ENCODE measurements at regions not wholly inside any gene's neighbourhood (a gene's known extent, or its start where the extent isn't known, plus 50 kb on each side); places are given as distances from the start of the nearest gene placed in this dataset.

DNA sequence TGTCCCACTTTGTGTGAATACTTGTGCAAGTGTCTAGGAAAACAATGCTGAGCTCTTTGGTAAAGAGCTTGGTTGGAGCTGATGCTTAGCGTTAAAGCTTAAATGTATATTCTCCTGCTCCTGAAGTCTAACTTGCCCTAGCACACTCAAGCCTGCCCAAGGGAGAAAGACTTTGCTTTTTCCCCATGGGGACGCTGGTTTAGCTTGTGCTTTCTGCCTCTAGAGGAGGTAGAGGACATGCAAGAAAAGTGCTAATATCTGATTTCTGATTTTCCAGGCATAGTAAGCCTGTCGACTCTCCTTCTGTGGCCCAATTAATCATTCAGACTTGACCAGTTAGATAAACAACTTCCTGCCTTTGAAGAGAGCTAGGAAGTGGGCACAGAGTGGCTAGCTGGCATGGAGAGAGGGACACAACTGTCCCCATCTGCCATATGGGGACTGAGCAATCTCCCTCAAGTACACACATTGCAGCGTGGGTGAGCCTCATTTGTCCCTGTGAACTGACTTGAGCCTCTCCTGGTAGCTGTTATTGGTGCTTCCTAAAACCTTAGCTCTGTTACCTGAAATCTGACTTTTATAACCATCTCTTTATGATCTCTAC lies 348.4 kb downstream of the BRINP1 start:
- DNase-seq (ENCODE audit: low spot score): no peak

GRCh38 chr9:119026120-119026519 lies 343.1 kb downstream of the BRINP1 start:
- no peak for DNase-seq (ENCODE audit: low spot score)

- no peak for DNase-seq (ENCODE audit: low spot score)
These were observed 341.1 kb downstream of the BRINP1 start for GRCh38 chr9:119027901-119028699.

- no peak for DNase-seq (ENCODE audit: low spot score)
These were observed 339.3 kb downstream of the BRINP1 start for GRCh38 chr9:119029886-119030285.

GRCh38 chr9:119033596-119033995 lies 335.6 kb downstream of the BRINP1 start:
- no peak for DNase-seq (ENCODE audit: low spot score)

GRCh38 chr9:119036969-119037368 lies 332.3 kb downstream of the BRINP1 start:
- no peak for DNase-seq (ENCODE audit: low spot score)

DNA sequence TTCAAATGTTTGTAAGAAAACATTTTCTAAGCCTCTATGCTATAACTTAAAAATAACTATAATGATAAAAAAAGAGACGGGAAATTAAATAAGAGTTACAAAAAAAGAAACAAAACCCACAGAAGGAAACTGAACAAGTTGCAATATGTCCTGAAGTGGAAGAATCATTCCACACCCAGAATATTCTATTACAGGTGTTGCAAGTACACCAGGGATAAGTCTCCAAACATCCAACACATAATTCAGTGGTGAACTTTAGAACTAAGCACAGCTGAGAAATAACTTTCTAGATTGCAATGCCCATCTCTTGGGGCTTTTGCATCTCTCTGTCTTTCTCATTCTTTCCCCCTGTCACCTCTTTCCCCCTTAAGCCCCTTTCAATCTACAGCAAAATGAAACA lies 325.2 kb downstream of the BRINP1 start:
- no peak for DNase-seq (ENCODE audit: low spot score)

DNA sequence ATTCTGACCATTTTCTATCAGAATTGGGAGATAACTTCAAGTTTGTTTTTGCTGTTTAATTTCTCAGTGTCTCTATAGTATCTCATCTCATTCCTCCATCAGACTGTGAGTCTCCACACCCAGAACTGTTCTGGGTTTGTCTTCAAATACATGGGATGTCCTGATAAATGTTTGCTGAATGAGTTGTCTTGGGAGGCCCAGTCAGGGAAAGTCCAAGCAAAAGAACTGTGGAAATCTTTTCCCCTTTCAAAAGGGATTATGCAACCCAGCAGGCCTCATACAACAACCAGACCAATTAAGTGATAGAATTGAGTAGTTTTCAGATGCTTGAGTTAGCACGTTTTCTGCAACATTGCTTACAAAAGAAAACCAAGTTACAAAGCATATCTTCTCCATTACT lies 324.4 kb downstream of the BRINP1 start:
- no peak for DNase-seq (ENCODE audit: low spot score)

DNA sequence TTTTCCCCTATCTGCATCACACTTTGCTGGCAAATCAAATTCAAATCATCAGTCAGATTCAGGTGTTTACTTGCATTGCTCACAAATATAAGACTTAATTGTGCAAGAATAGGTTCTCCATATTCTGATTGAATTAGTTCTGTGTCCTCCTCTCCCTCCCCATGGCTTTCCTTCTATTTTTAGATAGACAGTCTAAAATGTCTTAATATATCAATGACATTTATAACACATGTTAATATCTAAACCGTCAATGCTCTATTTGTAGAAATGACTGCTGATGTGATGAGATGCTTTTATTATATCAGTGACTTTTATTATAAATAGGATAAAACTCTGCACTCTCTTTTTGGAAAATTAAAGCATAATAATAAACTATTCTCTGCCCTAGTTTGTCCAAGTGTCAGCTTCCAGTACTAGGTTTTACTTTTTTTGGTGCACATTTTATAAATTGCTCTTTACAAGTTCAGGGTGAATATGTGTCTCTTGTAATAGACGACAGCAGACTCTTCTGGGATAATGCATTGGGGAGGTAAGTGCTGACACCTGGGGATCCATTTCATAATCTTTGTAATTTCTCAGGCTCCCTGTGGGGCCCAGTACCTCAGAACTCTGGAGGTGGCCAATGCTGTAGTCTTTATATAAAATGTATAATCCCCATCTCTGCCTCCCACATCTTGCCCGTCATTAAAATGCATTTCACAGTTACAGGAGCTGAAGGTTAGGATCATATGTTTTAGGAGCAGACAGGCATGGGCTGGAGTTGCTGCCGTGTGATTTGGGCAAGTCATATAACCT lies 321.5 kb downstream of the BRINP1 start:
- DNase-seq (ENCODE audit: low spot score): no peak

GRCh38 chr9:119050281-119050680 lies 319.0 kb downstream of the BRINP1 start:
- DNase-seq (ENCODE audit: low spot score): no peak

DNA sequence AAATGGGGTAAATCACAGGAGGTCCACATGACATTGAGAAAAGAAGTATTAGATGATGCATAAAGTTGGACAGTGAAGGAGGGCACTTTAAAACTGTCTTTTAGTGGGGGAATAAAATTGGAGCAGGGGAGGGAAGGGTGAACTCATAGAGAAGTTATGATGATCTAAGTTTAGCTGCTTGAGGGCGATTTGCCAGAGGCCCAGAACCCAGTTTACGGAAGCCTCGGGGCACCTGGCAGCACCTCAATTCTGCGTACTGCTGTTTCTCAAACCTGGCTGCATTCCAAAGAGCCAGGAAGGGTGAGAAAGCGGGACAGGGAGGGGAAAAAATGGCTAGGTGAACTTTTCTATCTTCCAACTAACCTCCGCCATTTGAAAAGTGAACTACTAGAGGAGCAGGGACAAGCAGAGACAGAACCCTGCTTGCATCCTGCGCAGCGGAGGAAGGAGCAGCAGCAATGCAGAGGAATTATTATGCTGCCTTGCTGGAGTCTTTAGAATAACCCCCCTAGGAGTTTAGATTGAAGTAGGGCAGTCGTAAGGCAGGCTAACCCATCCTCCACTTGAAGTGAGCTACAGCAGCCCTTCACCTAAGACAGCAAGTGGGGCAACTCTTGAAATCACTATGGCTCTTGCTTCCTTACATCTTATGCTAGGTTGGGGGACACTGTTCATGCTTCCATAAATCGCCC lies 316.8 kb downstream of the BRINP1 start:
- DNase-seq (ENCODE audit: low spot score): no peak

- DNase-seq (ENCODE audit: low spot score): no peak
These were observed 316.2 kb downstream of the BRINP1 start for GRCh38 chr9:119053070-119053469.

- no peak for DNase-seq (ENCODE audit: low spot score)
These were observed 308.4 kb downstream of the BRINP1 start for GRCh38 chr9:119060629-119061385.

GRCh38 chr9:119071636-119072035 lies 297.6 kb downstream of the BRINP1 start:
- no peak for DNase-seq (ENCODE audit: low spot score)

GRCh38 chr9:119074017-119074416 lies 295.2 kb downstream of the BRINP1 start:
- no peak for DNase-seq (ENCODE audit: low spot score)

DNA sequence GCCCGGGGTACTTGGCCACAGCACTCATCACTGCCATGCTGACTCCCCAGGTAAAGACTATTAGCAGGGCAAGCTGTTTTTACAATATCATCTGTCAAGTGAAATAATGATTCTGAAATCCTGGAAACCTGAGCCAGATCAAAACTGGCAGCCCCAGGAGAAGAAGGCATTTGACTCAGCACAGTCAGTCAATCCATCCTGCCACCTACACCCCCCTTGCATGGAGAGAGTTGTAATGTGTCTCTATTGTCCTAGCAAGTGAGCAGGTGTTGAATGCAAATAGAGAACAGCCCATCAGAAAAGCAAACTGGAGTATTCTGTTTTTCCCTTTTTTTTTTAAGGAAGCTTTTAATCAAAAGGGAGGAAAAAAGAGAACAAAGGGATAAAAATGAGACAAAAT lies 291.2 kb downstream of the BRINP1 start:
- no peak for DNase-seq (ENCODE audit: low spot score)

DNA sequence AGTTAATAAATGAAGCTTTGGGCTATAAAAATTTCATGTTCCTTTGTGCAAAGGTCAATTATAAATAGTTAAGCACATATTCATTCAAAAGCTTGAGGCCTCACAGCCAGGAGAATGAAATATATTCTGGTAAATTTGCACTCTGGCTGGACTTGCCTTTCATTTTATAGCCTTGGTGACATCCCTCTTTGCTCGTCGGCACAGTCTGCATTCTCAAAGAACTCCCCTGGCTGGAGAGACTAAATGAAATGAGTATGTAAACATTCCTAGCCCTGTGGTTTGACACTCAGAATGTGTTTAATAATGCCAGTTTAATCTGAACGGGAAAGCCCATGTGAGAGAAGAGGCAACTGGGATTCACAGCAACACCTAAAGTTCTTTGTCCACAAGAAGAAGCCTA lies 285.6 kb downstream of the BRINP1 start:
- no peak for DNase-seq (ENCODE audit: low spot score)

GRCh38 chr9:119086590-119086989 lies 282.6 kb downstream of the BRINP1 start:
- no peak for DNase-seq (ENCODE audit: low spot score)

- no peak for DNase-seq (ENCODE audit: low spot score)
These were observed 281.2 kb downstream of the BRINP1 start for GRCh38 chr9:119088002-119088547.

DNA sequence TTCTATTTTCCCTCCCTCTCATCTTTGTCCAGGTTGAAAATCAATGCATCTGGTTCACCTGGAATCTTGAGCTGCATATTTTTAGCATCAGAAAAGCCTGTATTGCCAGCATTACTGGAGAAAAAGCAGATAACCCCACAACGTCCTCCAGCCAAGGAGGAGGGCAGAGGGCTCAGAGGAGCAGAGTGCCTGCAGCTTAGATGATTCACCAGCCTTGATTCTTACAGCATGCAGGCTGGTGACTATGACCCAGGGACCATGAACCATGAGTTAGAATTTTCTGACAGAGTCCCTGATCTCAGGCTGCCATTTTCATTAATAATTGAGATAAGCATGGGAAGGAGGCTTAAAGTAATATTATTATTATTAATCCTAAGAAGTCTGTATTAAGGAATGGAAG lies 278.2 kb downstream of the BRINP1 start:
- DNase-seq (ENCODE audit: low spot score): no peak

GRCh38 chr9:119092125-119092524 lies 277.1 kb downstream of the BRINP1 start:
- no peak for DNase-seq (ENCODE audit: low spot score)
